Type B pancreatic cell (in vitro differentiated cells): ENCODE measurements at regions not wholly inside any gene's neighbourhood (a gene's known extent, or its start where the extent isn't known, plus 50 kb on each side); places are given as distances from the start of the nearest gene placed in this dataset.

ENCODE experiments used
- DNase-seq: peaks from one replicate; pipeline ENCODE4 v3.0.0; 2021; ENCODE audit warnings: mixed read lengths; ENCODE audit not compliant: unreplicated experiment; ENCODE audit errors: extremely low spot score
- H3K27ac Mint-ChIP-seq: 2 replicates; pipeline ENCODE4 v1.8.0; 2021; ENCODE audit warnings: mild to moderate bottlenecking, mixed read lengths
- H3K27me3 Mint-ChIP-seq: 2 replicates; pipeline ENCODE4 v1.8.0; 2021; ENCODE audit warnings: mixed read lengths
- H3K36me3 Mint-ChIP-seq: 2 replicates; pipeline ENCODE4 v1.8.0; 2021; ENCODE audit warnings: mixed read lengths
- H3K4me1 Mint-ChIP-seq: one replicate; pipeline ENCODE4 v1.8.0; 2021; ENCODE audit warnings: mixed read lengths; ENCODE audit not compliant: unreplicated experiment
- H3K4me3 Mint-ChIP-seq: 2 replicates; pipeline ENCODE4 v1.8.0; 2021; ENCODE audit warnings: mild to moderate bottlenecking, mixed read lengths
- H3K9me3 Mint-ChIP-seq: 2 replicates; pipeline ENCODE4 v1.8.0; 2021; ENCODE audit warnings: mixed read lengths
- CTCF ChIP-seq: fragments of 200-600 bp; sonication (generic); conservative IDR thresholded peaks from 2 replicates; pipeline ENCODE4 v1.5.0; 2021; ENCODE audit warnings: antibody characterized with exemption, mild to moderate bottlenecking

- peaks cover 4% of the 10 kb centered on the region for H3K4me1 Mint-ChIP-seq
- no peaks in the 10 kb centered on the region for H3K36me3 Mint-ChIP-seq
- H3K9me3 Mint-ChIP-seq: peaks cover 4% of the 10 kb centered on the region
- no peak for DNase-seq
- no peak for TF ChIP-seq CTCF
- no peak overlapping the region for H3K27ac Mint-ChIP-seq
- H3K4me3 Mint-ChIP-seq: no peak overlapping the region
- peaks cover 4% of the 10 kb centered on the region for H3K27me3 Mint-ChIP-seq
Observed at GRCh38 chr7:51982653-51983052, 666.0 kb upstream of the COBL start.

DNA sequence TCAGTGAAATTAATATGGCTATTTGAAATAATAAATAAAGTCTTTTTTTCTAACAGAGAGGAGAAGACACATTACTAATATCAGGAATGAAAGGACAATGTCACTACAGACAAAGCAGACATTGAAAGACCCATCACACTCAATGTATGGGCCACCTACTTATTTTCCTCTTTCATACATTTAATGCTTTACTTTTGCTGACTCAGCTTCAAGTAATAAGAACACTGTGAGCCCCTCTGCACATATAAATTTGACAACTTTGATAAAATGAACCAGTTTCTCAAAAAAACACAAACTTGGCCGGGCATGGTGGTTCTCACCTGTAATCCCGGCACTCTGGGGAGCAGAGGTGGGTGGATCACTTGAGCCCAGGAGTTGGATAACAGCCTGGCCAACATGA lies 664.2 kb upstream of the COBL start:
- DNase-seq: no peak
- no peak for TF ChIP-seq CTCF
- Mint-ChIP-seq H3K27ac (no peak overlapping the region), H3K4me3 (no peak overlapping the region), H3K27me3 (peaks cover 4% of the 10 kb centered on the region), H3K9me3 (no peaks in the 10 kb centered on the region), H3K4me1 (peaks cover 4% of the 10 kb centered on the region), H3K36me3 (no peaks in the 10 kb centered on the region)

DNA sequence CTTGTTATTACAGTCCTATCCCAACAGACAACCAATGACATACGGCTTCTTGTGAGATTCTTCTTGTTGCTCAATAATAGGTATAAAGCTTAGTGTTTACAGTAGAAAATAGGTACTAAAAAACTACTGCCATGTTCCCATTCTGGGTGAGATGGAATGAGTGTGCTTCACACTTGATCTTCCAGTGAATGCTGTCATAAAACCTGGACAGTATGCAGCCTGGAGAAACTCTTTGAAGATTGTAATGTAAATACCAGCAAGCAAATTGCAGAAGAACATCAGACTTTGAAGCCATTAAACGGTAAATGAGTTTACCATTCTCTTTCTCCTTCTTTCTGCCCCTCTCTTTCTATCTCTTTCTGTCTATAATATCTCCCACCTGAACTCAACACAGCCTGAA lies 663.7 kb upstream of the COBL start:
- no peaks in the 10 kb centered on the region for H3K36me3 Mint-ChIP-seq
- peaks cover 4% of the 10 kb centered on the region for H3K27me3 Mint-ChIP-seq
- H3K4me1 Mint-ChIP-seq: peaks cover 4% of the 10 kb centered on the region
- H3K4me3 Mint-ChIP-seq: no peak overlapping the region
- no peaks in the 10 kb centered on the region for H3K9me3 Mint-ChIP-seq
- DNase-seq: no peak
- no peak overlapping the region for H3K27ac Mint-ChIP-seq
- TF ChIP-seq CTCF: no peak

DNA sequence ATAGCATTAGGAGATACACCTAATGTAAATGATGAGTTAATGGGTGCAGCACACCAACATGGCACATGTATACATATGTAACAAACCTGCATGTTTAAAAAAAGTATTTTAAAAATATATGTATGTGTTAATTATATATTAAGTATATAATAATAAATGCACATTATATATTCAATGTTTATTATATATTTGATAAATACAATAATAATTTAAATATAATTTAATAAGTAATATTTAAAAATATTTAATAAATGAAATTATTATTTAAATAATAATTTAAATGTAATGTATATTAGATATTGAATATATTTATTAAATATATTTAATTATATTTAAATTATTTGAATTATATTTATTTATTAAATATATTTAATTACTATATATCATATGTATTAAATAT lies 661.3 kb upstream of the COBL start:
- H3K36me3 Mint-ChIP-seq: no peaks in the 10 kb centered on the region
- no peak overlapping the region for H3K4me3 Mint-ChIP-seq
- TF ChIP-seq CTCF: no peak
- no peak for DNase-seq
- peaks cover 3% of the 10 kb centered on the region for H3K27me3 Mint-ChIP-seq
- no peak overlapping the region for H3K27ac Mint-ChIP-seq
- no peaks in the 10 kb centered on the region for H3K9me3 Mint-ChIP-seq
- H3K4me1 Mint-ChIP-seq: peaks cover 4% of the 10 kb centered on the region

DNA sequence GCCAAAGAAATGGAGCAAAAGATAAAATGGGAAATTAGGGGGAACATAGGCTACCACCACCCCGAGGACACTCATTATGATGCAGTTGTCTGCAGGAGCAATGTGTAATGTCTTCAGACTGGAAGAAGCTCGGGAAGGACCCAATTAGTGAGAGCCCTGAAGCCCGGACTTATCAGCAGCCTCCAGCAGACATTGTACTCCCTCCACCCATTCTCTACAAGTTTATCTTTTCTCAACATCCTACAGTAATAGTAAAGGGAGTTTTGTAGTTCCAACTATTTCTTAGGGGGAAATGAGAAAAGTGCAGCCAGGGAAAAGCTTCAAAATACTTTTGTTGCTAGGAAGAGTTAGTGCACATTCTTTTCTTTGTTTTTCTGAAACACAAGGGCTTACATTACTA lies 657.3 kb upstream of the COBL start:
- Mint-ChIP-seq H3K27ac (no peak overlapping the region), H3K4me1 (no peaks in the 10 kb centered on the region), H3K9me3 (no peaks in the 10 kb centered on the region), H3K4me3 (no peak overlapping the region), H3K27me3 (no peaks in the 10 kb centered on the region), H3K36me3 (no peaks in the 10 kb centered on the region)
- no peak for TF ChIP-seq CTCF
- no peak for DNase-seq

DNA sequence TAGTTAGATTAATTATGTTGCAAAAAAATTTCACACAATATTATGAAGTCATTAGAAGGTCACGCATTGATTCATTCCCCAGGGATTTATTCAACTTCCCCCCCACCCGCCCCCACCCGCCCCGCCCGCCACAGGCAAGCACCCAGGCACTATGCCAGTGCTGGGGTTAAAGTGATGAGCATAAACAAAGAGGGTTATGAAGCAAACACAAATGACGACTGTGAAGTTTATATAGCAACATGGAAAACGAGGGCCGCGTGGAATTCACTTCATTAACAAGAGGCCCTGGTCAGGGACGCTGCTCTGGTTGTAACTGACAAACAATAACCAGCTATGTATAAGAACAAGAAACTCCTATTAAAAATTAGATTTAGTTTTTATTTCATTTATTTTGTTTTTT lies 656.5 kb upstream of the COBL start:
- Mint-ChIP-seq H3K9me3 (no peaks in the 10 kb centered on the region), H3K27ac (no peak overlapping the region), H3K4me1 (no peaks in the 10 kb centered on the region), H3K36me3 (no peaks in the 10 kb centered on the region), H3K27me3 (no peaks in the 10 kb centered on the region), H3K4me3 (no peak overlapping the region)
- TF ChIP-seq CTCF: no peak
- no peak for DNase-seq
